D721Med (cell line): ENCODE measurements at regions not wholly inside any gene's neighbourhood (a gene's known extent, or its start where the extent isn't known, plus 50 kb on each side); places are given as distances from the start of the nearest gene placed in this dataset.
"Not testable (repeated sequence)": the region's sequence is repeated elsewhere in the genome, so short reads cannot be mapped to it uniquely, and the experiment has no call there.

Experiments
- DNase-seq: peaks from one replicate; pipeline ENCODE4 v3.0.0; 2011; ENCODE audit warnings: low spot score; ENCODE audit not compliant: insufficient read length
- FAIRE-seq: peaks from 2 replicates; lab custom pipeline; 2011; peaks lifted over from hg19 to GRCh38; lab: Jason Lieb, UNC
- CTCF ChIP-seq: IDR thresholded peaks from 2 replicates; pipeline ENCODE4 v1.5.1; 2012; ENCODE audit warnings: mild to moderate bottlenecking, control low read depth; ENCODE audit not compliant: insufficient read depth; ENCODE audit errors: missing control alignments

GRCh38 chr22:22697377-22698117, 53.1 kb downstream of the GGTLC2 start:
- no peak for DNase-seq
- FAIRE-seq = no peak
- TF ChIP-seq CTCF = no peak

GRCh38 chr22:22698263-22698750, 53.9 kb downstream of the GGTLC2 start:
- DNase-seq (no peak), FAIRE-seq (no peak)
- TF ChIP-seq CTCF = no peak

GRCh38 chr22:22700631-22701030, 56.2 kb downstream of the GGTLC2 start:
- TF ChIP-seq CTCF = no peak
- FAIRE-seq = no peak
- DNase-seq = no peak

- not testable (repeated sequence) for DNase-seq, FAIRE-seq
Measured at GRCh38 chr22:22701557-22701956, 57.1 kb downstream of the GGTLC2 start.

- FAIRE-seq (no peak), DNase-seq (no peak)
- peak; percentile 6 for TF ChIP-seq CTCF
Measured at GRCh38 chr22:22702237-22703202, 58.1 kb downstream of the GGTLC2 start.

GRCh38 chr22:22703203-22703570, 58.8 kb downstream of the GGTLC2 start:
- TF ChIP-seq CTCF = no peak
- FAIRE-seq = no peak
- no peak for DNase-seq

- no peak for DNase-seq
- FAIRE-seq = no peak
- no peak for TF ChIP-seq CTCF
Measured at GRCh38 chr22:22703715-22704114, 59.3 kb downstream of the GGTLC2 start.
